ENCODE measurements at regions not wholly inside any gene's neighbourhood (a gene's known extent, or its start where the extent isn't known, plus 50 kb on each side); places are given as distances from the start of the nearest gene placed in this dataset.

- no peak overlapping the region for H3K27ac ChIP-seq (ENCODE audit: low read depth, low read length)
- no peak overlapping the region for H3K4me3 ChIP-seq (ENCODE audit: insufficient read depth, low read length)
- H3K9me3 ChIP-seq (ENCODE audit: low read depth, low read length), result no peaks in the 10 kb centered on the region
- no peaks in the 10 kb centered on the region for H3K4me1 ChIP-seq (ENCODE audit: insufficient read depth, low read length)
- H3K36me3 ChIP-seq (ENCODE audit: insufficient read depth, low read length), result no peaks in the 10 kb centered on the region
- no peaks in the 10 kb centered on the region for H3K79me2 ChIP-seq (ENCODE audit: insufficient read depth, low read length)
- no peak overlapping the region for H2AFZ ChIP-seq (ENCODE audit: low read length)
- peaks cover 14% of the 10 kb centered on the region for H3K27me3 ChIP-seq (ENCODE audit: insufficient read depth, low read length)
- DNase-seq (ENCODE audit: insufficient read length, low spot score, missing footprints), result no peak
- H4K20me1 ChIP-seq (ENCODE audit: insufficient read depth, low read length), result no peaks in the 10 kb centered on the region
- no peak for TF ChIP-seq CTCF (IDR thresholded peaks at IDR 0.05; ENCODE audit: extremely low read depth, low read depth, low read length)
- H3K4me2 ChIP-seq (ENCODE audit: insufficient read depth, low read length), result no peak overlapping the region
Measured at GRCh38 chr21:38092051-38092450, 164.7 kb upstream of the KCNJ15 start.

- no peaks in the 10 kb centered on the region for H4K20me1 ChIP-seq (ENCODE audit: insufficient read depth, low read length)
- TF ChIP-seq CTCF (IDR thresholded peaks at IDR 0.05; ENCODE audit: extremely low read depth, low read depth, low read length), result no peak
- H3K4me3 ChIP-seq (ENCODE audit: insufficient read depth, low read length), result no peak overlapping the region
- H3K27ac ChIP-seq (ENCODE audit: low read depth, low read length), result no peak overlapping the region
- DNase-seq (ENCODE audit: insufficient read length, low spot score, missing footprints), result no peak
- no peaks in the 10 kb centered on the region for H3K79me2 ChIP-seq (ENCODE audit: insufficient read depth, low read length)
- no peak overlapping the region for H3K4me2 ChIP-seq (ENCODE audit: insufficient read depth, low read length)
- H3K4me1 ChIP-seq (ENCODE audit: insufficient read depth, low read length), result no peaks in the 10 kb centered on the region
- H2AFZ ChIP-seq (ENCODE audit: low read length), result no peak overlapping the region
- H3K27me3 ChIP-seq (ENCODE audit: insufficient read depth, low read length), result peaks cover 13% of the 10 kb centered on the region
- no peaks in the 10 kb centered on the region for H3K36me3 ChIP-seq (ENCODE audit: insufficient read depth, low read length)
- no peaks in the 10 kb centered on the region for H3K9me3 ChIP-seq (ENCODE audit: low read depth, low read length)
Measured at GRCh38 chr21:38095220-38095619, 161.6 kb upstream of the KCNJ15 start.

GRCh38 chr21:38097789-38098188, 159.0 kb upstream of the KCNJ15 start:
- no peak overlapping the region for H3K4me3 ChIP-seq (ENCODE audit: insufficient read depth, low read length)
- no peak overlapping the region for H3K4me2 ChIP-seq (ENCODE audit: insufficient read depth, low read length)
- no peak for DNase-seq (ENCODE audit: insufficient read length, low spot score, missing footprints)
- H3K4me1 ChIP-seq (ENCODE audit: insufficient read depth, low read length), result no peaks in the 10 kb centered on the region
- H3K9me3 ChIP-seq (ENCODE audit: low read depth, low read length), result no peaks in the 10 kb centered on the region
- no peak for TF ChIP-seq CTCF (IDR thresholded peaks at IDR 0.05; ENCODE audit: extremely low read depth, low read depth, low read length)
- H3K27ac ChIP-seq (ENCODE audit: low read depth, low read length), result no peak overlapping the region
- no peak overlapping the region for H2AFZ ChIP-seq (ENCODE audit: low read length)
- H3K79me2 ChIP-seq (ENCODE audit: insufficient read depth, low read length), result no peaks in the 10 kb centered on the region
- H4K20me1 ChIP-seq (ENCODE audit: insufficient read depth, low read length), result no peaks in the 10 kb centered on the region
- H3K27me3 ChIP-seq (ENCODE audit: insufficient read depth, low read length), result peaks cover 17% of the 10 kb centered on the region
- no peaks in the 10 kb centered on the region for H3K36me3 ChIP-seq (ENCODE audit: insufficient read depth, low read length)

GRCh38 chr21:38112219-38112789, 144.5 kb upstream of the KCNJ15 start:
- no peak for DNase-seq (ENCODE audit: insufficient read length, low spot score, missing footprints)

More at GRCh38 chr21:38112219-38112789, 144.5 kb upstream of the KCNJ15 start:
- Histone ChIP-seq H3K27ac (ENCODE audit: low read depth, low read length) (no peak overlapping the region), H3K36me3 (ENCODE audit: insufficient read depth, low read length) (no peaks in the 10 kb centered on the region), H3K4me2 (ENCODE audit: insufficient read depth, low read length) (no peak overlapping the region), H3K4me3 (ENCODE audit: insufficient read depth, low read length) (no peak overlapping the region), H3K27me3 (ENCODE audit: insufficient read depth, low read length) (no peaks in the 10 kb centered on the region), H3K4me1 (ENCODE audit: insufficient read depth, low read length) (no peaks in the 10 kb centered on the region), H3K79me2 (ENCODE audit: insufficient read depth, low read length) (no peaks in the 10 kb centered on the region), H3K9me3 (ENCODE audit: low read depth, low read length) (no peaks in the 10 kb centered on the region), H2AFZ (ENCODE audit: low read length) (no peak overlapping the region), H4K20me1 (ENCODE audit: insufficient read depth, low read length) (no peaks in the 10 kb centered on the region)
- no peak for TF ChIP-seq CTCF (IDR thresholded peaks at IDR 0.05; ENCODE audit: extremely low read depth, low read depth, low read length)
